CD14-positive monocyte (primary cell): ENCODE measurements at regions not wholly inside any gene's neighbourhood (a gene's known extent, or its start where the extent isn't known, plus 50 kb on each side); places are given as distances from the start of the nearest gene placed in this dataset.

ENCODE experiments used
- DNase-seq, 3 donors: peaks; one replicate each; pipeline ENCODE4 v3.0.0-alpha.2; 2011 to 2022
- H2AFZ ChIP-seq: 2 replicates; pipeline ENCODE4 v1.6.0; 2012; ENCODE audit warnings: mild to moderate bottlenecking, low read depth, low read length, inconsistent platforms; ENCODE audit not compliant: insufficient read depth, poor library complexity, severe bottlenecking
- H3K27ac ChIP-seq, 2 donors: 1 replicate in 1 of 2; 2 replicates in 1 of 2; pipeline ENCODE4 v1.5.1; 2012 to 2013; ENCODE audit warnings: low read length in 2 of 2, control low read depth in 1 of 2, inconsistent platforms in 1 of 2, low read depth in 1 of 2, mild to moderate bottlenecking in 1 of 2
- H3K27me3 ChIP-seq, 2 donors: one replicate each; pipeline versions ENCODE4 v1.6.0 to v1.6.1; 2011 to 2013; ENCODE audit warnings: low read length in 2 of 2; ENCODE audit not compliant: control insufficient read depth in 2 of 2, insufficient read depth in 2 of 2
- H3K36me3 ChIP-seq, 2 donors: replicated peaks in 1 of 2; 1 replicate in 1 of 2; 2 replicates in 1 of 2; pipeline versions ENCODE4 v1.5.1 to v1.6.1; 2012 to 2013; ENCODE audit warnings: low read length in 2 of 2, control low read depth in 1 of 2, inconsistent platforms in 1 of 2, mild to moderate bottlenecking in 1 of 2; ENCODE audit not compliant: insufficient read depth in 2 of 2, control insufficient read depth in 1 of 2
- H3K4me1 ChIP-seq, 2 donors: 1 replicate in 1 of 2; 2 replicates in 1 of 2; pipeline versions ENCODE4 v1.5.1 to v1.6.1; 2012 to 2013; ENCODE audit warnings: low read length in 2 of 2, control low read depth in 1 of 2, inconsistent platforms in 1 of 2, mild to moderate bottlenecking in 1 of 2, moderate library complexity in 1 of 2; ENCODE audit not compliant: insufficient read depth in 2 of 2, control insufficient read depth in 1 of 2
- H3K4me2 ChIP-seq: replicated peaks from 2 replicates; pipeline ENCODE3; 2012; ENCODE audit warnings: low read length, moderate library complexity, mild to moderate bottlenecking; ENCODE audit not compliant: poor library complexity, severe bottlenecking; ENCODE audit errors: extremely low read depth
- H3K4me3 ChIP-seq, 3 experiments: fragments of 200-600 bp in 1 of 3; sonication (generic) in 1 of 3; replicated peaks in 1 of 3; 1 replicate in 2 of 3; 2 replicates in 1 of 3; pipeline ENCODE4 v1.5.1; 2011 to 2013; ENCODE audit warnings: low read length in 3 of 3, mild to moderate bottlenecking in 3 of 3, control low read depth in 2 of 3, low read depth in 2 of 3, inconsistent platforms in 1 of 3, moderate library complexity in 1 of 3
- H3K79me2 ChIP-seq: 2 replicates; pipeline ENCODE4 v1.6.0; 2012; ENCODE audit warnings: mild to moderate bottlenecking, control low read depth, inconsistent platforms, low read length, moderate library complexity; ENCODE audit not compliant: insufficient read depth
- H3K9ac ChIP-seq: 2 replicates; pipeline ENCODE4 v1.6.0; 2017; ENCODE audit warnings: low read length, mild to moderate bottlenecking; ENCODE audit not compliant: insufficient read depth, poor library complexity, severe bottlenecking
- H3K9me3 ChIP-seq, 2 donors: replicated peaks in 1 of 2; 1 replicate in 1 of 2; 2 replicates in 1 of 2; pipeline versions ENCODE4 v1.5.1 to v1.6.1; 2012 to 2013; ENCODE audit warnings: low read length in 2 of 2, control low read depth in 1 of 2; ENCODE audit not compliant: control insufficient read depth in 1 of 2, insufficient read depth in 1 of 2
- H4K20me1 ChIP-seq: 2 replicates; pipeline ENCODE4 v1.6.0; 2012; ENCODE audit warnings: mild to moderate bottlenecking, low read length, control low read depth, moderate library complexity; ENCODE audit not compliant: insufficient read depth
- H3K27ac Mint-ChIP-seq, 7 donors: one replicate each; pipeline ENCODE4 v1.8.0; 2020; ENCODE audit warnings: mild to moderate bottlenecking in 7 of 7, mixed read lengths in 7 of 7, moderate library complexity in 6 of 7, inconsistent platforms in 2 of 7
- H3K27me3 Mint-ChIP-seq, 3 donors: one replicate each; pipeline ENCODE4 v1.8.0; 2021 to 2022; ENCODE audit warnings: low read depth in 3 of 3, mild to moderate bottlenecking in 3 of 3, mixed read lengths in 3 of 3, moderate library complexity in 3 of 3, inconsistent platforms in 1 of 3
- H3K36me3 Mint-ChIP-seq, 2 donors: one replicate each; pipeline ENCODE4 v1.8.0; 2020; ENCODE audit warnings: mixed read lengths in 2 of 2, inconsistent platforms in 1 of 2, mild to moderate bottlenecking in 1 of 2
- H3K4me1 Mint-ChIP-seq: one replicate; pipeline ENCODE4 v1.8.0; 2020; ENCODE audit warnings: mild to moderate bottlenecking, mixed read lengths
- H3K4me3 Mint-ChIP-seq, 2 donors: one replicate each; pipeline ENCODE4 v1.8.0; 2020; ENCODE audit warnings: mild to moderate bottlenecking in 2 of 2, mixed read lengths in 2 of 2, moderate library complexity in 1 of 2
- H3K9me3 Mint-ChIP-seq, 7 donors: one replicate each; pipeline ENCODE4 v1.8.0; 2020 to 2022; ENCODE audit warnings: mixed read lengths in 7 of 7, mild to moderate bottlenecking in 6 of 7, moderate library complexity in 6 of 7, inconsistent platforms in 2 of 7
- WGBS: methylation state at CpG from one replicate; pipeline ENCODE4 v1.1.5; 2013; ENCODE audit warnings: missing lambda C conversion rate; ENCODE audit not compliant: insufficient coverage; 5-methylcytosine and 5-hydroxymethylcytosine counted together
- intact Hi-C, 2 donors: fragments of 100-400 bp; cut with micrococcal nuclease; formaldehyde crosslinking; loops; one replicate each; pipeline versions ENCODE4 v1.15.0 to v1.15.1; 2023
- TF ChIP-seq, protein P1 (sequence below): fragments of 200-600 bp; IDR thresholded peaks from one replicate; pipeline ENCODE4 v1.8.0; 2022; ENCODE audit warnings: antibody characterized with exemption, mild to moderate bottlenecking

DNA sequence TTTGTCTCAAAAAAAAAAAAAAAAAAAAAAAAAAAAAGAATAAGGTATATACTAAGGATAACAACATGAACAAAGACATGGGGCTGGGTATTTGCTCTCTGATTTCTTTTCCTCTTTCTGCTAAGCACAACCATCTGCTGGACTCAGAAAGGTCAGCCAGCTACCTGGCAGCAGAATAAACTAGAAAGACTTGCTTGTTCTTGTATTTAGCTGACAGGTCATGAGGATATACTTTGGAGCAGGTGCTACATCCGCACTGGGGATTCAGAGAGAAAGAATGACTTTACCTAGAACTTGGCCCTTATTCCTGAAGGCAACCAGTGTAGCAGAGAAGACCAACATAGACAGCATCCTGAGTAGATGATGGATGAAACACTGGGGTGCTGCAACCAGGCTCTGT is 550.5 kb downstream of the NTRK3 start:
- WGBS, result 92% methylated on average over 1 of the region's 1 CpG
- peaks cover 3 to 7% of the 10 kb centered on the region in 2 donors for H3K9me3 ChIP-seq
- no peak overlapping the region for H2AFZ ChIP-seq
- H3K27ac Mint-ChIP-seq, result no peak overlapping the region
- H3K27ac ChIP-seq, result no peak overlapping the region
- H3K4me1 Mint-ChIP-seq, result no peaks in the 10 kb centered on the region
- H3K27me3 ChIP-seq, result no peaks in the 10 kb centered on the region
- TF ChIP-seq, protein P1, sequence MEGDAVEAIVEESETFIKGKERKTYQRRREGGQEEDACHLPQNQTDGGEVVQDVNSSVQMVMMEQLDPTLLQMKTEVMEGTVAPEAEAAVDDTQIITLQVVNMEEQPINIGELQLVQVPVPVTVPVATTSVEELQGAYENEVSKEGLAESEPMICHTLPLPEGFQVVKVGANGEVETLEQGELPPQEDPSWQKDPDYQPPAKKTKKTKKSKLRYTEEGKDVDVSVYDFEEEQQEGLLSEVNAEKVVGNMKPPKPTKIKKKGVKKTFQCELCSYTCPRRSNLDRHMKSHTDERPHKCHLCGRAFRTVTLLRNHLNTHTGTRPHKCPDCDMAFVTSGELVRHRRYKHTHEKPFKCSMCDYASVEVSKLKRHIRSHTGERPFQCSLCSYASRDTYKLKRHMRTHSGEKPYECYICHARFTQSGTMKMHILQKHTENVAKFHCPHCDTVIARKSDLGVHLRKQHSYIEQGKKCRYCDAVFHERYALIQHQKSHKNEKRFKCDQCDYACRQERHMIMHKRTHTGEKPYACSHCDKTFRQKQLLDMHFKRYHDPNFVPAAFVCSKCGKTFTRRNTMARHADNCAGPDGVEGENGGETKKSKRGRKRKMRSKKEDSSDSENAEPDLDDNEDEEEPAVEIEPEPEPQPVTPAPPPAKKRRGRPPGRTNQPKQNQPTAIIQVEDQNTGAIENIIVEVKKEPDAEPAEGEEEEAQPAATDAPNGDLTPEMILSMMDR, result no peak
- no peak overlapping the region for H3K4me3 ChIP-seq
- peaks cover 0 to 15% (median 4%) of the 10 kb centered on the region in 7 donors for H3K9me3 Mint-ChIP-seq
- no peaks in the 10 kb centered on the region for H3K4me1 ChIP-seq
- H3K36me3 Mint-ChIP-seq, result no peaks in the 10 kb centered on the region
- DNase-seq, result no peak
- no peak overlapping the region for H3K4me2 ChIP-seq
- no peak overlapping the region for H3K9ac ChIP-seq
- H3K79me2 ChIP-seq, result no peaks in the 10 kb centered on the region
- no peak overlapping the region for H3K4me3 Mint-ChIP-seq
- H3K36me3 ChIP-seq, result no peaks in the 10 kb centered on the region
- intact Hi-C loops, result no loop called here
- H3K27me3 Mint-ChIP-seq, result peaks cover 2 to 5% (median 5%) of the 10 kb centered on the region in 3 donors
- H4K20me1 ChIP-seq, result no peaks in the 10 kb centered on the region

DNA sequence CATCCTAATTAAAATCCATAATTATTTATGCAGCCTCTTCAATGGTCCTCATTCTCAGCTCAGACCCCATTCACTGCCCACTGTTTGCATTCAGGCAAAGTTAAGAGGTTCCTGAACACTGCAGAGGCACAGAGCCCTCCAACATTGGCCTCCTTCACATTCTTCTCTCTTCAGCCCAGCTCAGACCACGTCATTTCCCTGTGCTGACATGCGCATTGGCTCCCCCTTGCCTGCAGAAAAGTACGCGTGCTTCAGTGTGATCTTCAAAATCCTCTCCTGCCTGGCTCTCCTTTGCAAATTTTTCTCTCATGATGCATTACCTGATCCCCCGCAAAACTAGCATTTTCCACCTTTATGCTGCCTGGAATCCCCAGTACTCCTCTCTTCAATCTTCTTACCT is 552.3 kb downstream of the NTRK3 start:
- H3K27ac ChIP-seq, result no peak overlapping the region
- no peaks in the 10 kb centered on the region for H3K4me1 ChIP-seq
- intact Hi-C loops, result no loop called here
- no peak for DNase-seq
- H3K36me3 ChIP-seq, result no peaks in the 10 kb centered on the region
- Mint-ChIP-seq H3K27ac (no peak overlapping the region), H3K4me3 (peak overlapping the region in 1 of 2 donors; percentile 5), H3K36me3 (no peaks in the 10 kb centered on the region), H3K9me3 (peaks cover 3 to 24% (median 7%) of the 10 kb centered on the region in 7 donors), H3K4me1 (no peaks in the 10 kb centered on the region), H3K27me3 (peaks cover 3 to 4% (median 3%) of the 10 kb centered on the region in 3 donors)
- TF ChIP-seq, protein P1, result no peak
- H4K20me1 ChIP-seq, result no peaks in the 10 kb centered on the region
- H3K79me2 ChIP-seq, result no peaks in the 10 kb centered on the region
- WGBS, result 84% methylated on average over 5 of the region's 5 CpGs
- no peak overlapping the region for H3K4me2 ChIP-seq
- no peaks in the 10 kb centered on the region for H3K27me3 ChIP-seq
- H3K9ac ChIP-seq, result no peak overlapping the region
- H2AFZ ChIP-seq, result no peak overlapping the region
- peaks cover 3 to 7% of the 10 kb centered on the region in 2 donors for H3K9me3 ChIP-seq
- H3K4me3 ChIP-seq, result no peak overlapping the region
